Eye (tissue), 1 donor: ENCODE measurements at regions not wholly inside any gene's neighbourhood (a gene's known extent, or its start where the extent isn't known, plus 50 kb on each side); places are given as distances from the start of the nearest gene placed in this dataset.
A peak's percentile ranks its signal among the peaks of the same experiment; 100 is the strongest.
"Not testable (repeated sequence)": the region's sequence is repeated elsewhere in the genome, so short reads cannot be mapped to it uniquely, and the experiment has no call there.

Experiments
- DNase-seq: peaks from one replicate; pipeline ENCODE4 v3.0.0-alpha.2; 2015

DNA sequence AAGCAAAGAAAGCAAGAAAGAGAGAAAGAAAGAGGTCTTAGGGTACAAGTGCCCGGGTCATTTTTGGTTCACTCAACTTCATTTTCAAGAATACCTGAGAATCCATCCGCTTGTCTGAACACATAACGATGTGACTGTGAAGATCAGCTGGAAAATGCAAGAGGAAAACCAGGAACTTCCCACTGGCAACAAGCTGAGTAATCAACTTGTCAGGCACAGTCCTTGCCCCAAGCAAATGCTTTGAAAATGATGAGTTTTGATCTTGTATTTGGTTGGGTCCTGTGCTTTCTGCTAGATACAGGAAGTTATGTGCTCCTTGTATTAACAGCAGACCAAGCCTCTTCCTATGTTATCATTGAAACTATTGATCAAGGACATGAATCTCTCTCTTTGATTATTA lies 239.1 kb downstream of the ASMT start:
- DNase-seq = peak; percentile 20

DNA sequence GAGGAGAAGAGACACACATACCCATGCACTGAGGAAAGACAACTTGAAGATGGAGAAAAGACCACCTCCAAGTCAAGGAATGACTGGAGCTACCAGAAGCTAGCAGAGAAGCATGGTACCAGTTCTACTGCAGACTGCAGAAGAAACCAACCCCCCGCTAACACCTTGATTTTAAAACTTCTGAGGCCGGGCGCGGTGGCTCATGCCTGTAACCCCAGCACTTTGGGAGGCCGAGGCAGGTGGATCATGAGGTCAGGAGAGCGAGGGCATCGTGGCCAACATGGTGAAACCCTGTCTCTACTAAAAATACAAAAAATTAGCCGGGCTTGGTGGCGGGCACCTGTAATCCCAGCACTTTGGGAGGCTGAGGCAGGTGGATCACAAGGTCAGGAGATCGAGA lies 240.0 kb downstream of the ASMT start:
- not testable (repeated sequence) for DNase-seq

DNA sequence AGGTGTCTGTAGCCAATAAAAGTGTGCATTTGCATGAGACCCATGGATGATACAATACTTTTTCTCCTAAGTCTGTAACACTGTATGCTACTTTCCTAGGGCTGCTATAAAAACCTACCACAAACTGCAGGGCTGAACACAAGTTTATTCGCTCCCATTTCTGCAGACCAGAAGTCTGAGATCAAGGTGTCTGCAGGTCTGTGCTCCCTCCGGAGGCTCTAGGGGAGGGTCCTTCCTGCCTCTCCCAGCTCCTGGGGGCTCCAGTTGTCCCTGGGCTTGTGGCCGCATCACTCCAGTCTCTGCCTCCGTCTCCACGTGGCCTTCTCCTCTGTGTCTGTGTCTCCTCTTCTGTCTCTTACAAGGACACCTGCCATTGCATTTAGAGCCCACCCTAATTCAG lies 244.4 kb downstream of the ASMT start:
- not testable (repeated sequence) for DNase-seq

DNA sequence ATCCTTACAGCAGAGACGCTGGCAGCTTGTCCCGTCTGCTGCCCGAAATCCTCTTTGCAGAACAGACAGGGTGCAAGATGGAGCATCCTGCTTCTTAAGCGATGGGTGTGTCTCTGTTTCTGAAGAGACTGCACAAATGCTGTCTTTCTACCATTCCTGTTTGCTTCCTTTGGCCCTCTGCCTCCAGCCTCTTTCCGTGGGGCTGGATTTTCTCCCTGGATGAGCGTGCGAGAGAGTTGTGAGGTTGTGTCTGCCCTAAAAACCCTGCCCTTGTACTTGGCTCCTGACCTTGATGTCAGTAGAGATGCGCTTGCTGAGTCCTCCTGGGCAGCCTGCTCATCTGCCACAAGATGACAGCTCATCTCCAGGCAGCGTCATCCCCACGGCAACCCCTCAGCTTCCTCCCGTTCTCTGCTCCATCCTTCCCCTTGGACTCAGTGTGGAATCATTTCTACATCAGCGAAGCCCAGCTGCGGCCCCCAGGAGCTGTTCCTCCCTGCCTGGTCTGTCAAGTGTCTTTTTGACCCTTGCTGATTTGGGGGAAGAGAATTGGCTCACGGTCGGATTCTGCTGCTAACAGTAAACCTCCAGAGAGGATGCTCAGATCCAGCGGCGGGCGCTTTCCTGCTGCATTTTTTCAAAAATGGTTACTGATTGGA lies 246.2 kb downstream of the ASMT start:
- peak; percentile 81 for DNase-seq

DNA sequence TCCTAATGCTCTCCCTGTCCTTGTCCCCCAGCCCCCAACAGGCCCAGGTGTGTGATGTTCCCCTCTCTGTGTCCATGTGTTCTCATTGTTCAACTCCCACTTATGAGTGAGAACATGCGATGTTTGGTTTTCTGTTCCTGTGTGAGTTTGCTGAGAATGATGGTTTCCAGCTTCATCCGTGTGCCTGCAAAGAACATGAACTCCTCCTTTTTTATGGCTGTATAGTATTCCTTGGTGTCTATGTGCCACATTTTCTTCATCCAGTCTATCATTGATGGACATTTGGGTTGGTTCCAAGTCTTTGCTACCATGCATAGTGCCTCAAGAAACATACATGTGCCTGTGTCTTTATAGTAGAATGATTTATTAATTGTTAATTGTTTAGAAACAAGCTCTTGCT lies 249.1 kb downstream of the ASMT start:
- DNase-seq = not testable (repeated sequence)

DNA sequence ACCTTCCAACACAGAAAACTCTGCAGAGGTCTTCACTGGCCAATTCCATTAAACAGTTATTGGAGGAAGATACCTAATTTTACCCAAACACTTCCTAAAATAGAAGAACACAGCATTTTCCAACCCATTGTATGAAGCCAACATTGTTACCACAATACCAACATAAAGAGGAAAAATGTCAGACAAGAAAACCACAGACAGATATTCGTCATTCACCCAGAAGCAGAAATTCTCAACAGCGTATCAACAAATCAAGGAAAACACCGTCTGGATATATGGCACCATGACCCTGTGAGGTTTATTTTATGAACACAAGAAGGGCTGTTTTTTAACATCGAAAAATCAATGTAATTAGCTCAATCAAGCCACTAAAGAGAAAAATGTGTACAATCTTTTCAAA lies 255.6 kb downstream of the ASMT start:
- DNase-seq = no peak

DNA sequence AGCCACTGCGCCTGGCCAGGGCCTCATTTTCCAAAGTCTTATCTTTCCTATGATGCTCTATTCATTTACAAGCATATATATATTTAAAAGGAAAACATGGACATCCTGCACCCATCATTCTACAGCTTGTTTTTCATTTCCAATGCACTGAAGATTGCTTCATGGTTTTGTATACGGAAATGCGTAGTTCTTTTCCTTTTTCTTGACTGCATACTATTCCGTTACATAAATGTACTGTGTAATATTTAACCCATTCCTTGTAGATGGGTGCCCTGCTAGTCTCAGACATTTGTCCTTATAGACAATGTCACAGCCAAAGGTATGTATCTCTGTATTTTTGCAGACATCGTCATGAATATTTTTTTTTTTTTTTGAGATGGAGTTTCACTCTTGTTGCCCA lies 257.0 kb downstream of the ASMT start:
- no peak for DNase-seq

DNA sequence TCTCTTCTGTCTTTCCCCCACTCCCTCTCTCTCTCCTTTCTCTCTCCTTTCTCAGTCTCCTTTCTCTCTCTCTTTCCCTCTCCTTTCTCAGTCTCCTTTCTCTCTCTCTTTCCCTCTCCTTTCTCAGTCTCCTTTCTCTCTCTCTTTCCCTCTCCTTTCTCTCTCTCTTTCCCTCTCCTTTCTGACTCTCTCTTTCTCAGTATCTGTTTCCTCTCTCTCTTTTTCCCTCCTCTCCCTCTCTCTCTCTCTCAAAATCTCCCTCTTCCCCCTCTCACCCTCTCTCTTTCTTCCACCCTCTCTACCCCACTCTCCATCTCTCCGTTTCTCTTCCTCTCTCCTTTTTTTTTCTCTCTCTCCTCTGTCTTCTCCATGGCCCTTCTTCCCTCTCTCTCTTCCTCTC lies 258.8 kb downstream of the ASMT start:
- DNase-seq = no peak

DNA sequence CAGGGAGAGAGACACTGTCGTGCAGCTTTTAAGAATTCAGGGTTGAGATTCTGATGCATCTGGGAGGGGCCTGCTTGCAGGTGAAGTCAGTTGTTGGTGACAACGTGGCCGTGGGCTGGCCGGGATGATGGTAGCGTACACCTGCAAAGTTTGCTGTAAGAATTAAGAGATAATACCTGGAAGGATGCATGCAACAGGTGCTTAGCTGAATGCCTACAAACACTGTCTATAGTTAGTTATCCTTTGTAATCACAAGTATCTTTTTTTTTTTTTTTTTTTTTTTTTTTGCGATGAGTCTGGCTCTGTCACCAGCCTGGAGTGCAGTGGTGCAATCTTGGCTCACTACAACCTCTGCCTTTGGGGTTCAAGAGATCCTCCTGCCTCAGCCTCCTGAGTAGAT lies 259.6 kb downstream of the ASMT start:
- no peak for DNase-seq

DNA sequence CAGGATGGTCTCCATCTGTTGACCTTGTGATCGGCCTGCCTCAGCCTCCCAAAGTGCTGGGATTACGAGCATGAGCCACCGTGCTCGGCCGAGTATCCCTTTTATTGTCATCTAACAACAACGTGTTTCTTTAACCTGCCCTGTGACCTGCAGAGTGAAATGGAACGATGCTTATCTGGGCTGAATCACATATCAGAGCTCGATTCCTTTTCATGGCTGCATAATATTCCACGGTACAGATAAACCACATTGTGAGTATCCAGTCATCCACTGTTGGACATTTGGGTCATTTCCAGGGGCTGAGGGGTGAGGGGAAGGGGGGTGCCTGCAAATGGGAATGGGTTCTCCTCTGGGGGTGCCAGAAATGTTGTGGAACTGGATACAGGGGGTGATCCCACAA lies 260.0 kb downstream of the ASMT start:
- no peak for DNase-seq

DNA sequence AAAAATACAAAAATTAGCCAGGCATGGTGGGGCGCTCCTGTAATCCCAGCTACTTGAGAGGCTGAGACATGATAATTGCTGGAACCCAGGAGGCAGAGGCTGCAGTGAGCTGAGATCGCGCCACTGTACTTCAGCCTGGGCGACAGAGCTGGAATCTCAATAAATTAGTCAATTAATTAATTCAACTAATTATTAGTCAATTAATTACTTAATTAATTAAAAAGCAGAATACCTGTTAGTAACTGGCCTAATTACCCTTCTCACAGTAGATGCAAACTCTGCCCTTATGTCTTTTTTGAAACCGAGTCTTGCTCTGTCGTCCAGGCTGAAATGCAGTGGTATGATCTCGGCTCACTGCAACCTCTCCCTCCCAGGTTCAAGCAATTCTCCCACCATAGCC lies 261.2 kb downstream of the ASMT start:
- no peak for DNase-seq

DNA sequence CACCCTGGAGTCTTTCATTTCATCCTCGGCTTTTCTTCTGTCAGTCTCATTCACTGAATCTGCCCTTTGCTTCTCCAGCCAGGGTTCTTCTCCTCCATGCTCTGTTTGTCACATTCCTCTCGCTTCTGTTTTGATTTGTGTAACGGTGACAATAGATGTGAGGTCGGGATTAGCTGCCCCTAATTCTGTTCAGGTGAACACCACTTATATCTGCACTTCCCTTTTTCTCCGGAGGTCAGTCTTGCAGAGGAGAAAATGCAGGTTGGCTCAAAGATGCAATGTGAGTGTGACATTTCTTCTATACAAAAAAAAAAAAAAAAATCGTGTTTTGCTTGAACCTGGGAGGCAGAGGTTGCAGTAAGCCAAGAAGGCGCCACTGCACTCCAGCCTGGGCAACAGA lies 262.9 kb downstream of the ASMT start:
- no peak for DNase-seq

DNA sequence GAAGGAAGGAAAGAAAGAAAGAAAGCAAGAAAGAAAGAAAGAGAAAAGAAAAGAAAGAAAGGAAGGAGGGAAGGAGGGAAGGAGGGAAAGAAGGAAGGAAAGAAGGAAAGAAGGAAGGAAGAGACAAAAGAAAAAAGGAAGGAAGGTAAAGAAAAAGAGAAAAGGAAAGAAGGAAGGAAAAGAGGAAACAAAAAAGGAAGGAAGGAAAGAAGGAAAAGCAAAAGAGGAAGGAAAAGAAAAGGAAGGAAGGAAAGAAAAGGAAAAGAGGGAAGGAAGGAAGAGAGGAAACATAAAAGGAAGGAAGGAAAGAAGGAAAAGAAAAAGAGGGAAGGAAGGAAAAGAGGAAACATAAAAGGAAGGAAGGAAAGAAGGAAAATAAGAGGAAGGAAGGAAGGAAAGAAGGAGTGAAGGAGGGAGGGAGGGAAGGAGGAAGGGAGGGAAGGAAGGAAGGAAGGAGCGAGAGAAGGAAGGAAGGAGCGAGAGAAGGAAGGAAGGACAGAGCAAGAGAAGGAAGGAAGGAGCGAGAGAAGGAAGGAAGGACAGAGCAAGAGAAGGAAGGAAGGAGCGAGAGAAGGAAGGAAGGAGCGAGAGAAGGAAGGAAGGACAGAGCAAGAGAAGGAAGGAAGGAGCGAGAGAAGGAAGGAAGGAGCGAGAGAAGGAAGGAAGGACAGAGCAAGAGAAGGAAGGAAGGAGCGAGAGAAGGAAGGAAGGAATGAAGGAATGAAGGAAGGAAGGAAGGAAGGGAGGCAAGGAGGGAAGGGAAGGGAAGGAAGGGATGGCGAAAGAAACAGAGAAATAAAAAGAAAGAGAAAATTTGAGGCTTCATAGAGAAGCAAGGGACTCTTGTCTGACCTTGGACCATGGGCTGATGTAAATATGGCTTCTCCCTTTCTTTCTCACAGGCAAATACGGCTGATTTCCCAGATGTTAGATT lies 266.3 kb downstream of the ASMT start:
- DNase-seq = not testable (repeated sequence)

DNA sequence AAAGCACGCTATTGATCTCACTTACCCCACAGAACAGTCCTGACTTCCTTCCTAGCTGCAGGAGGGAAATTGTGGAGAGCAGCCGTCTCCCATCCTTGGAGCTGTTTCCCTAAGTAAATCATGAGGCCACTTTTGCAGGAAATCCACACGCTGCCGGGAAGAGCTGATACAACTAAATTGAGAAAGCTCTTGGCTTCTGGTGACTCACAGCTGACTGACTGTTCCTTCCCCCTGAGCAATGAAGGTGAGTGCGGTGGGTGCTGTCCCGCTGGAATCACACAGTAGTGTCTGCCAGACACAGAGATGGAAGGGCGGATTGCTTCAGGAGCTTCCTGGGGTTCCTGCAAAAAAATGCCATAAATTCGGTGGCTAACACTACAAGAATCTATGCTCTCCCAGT lies 268.9 kb downstream of the ASMT start:
- no peak for DNase-seq

DNA sequence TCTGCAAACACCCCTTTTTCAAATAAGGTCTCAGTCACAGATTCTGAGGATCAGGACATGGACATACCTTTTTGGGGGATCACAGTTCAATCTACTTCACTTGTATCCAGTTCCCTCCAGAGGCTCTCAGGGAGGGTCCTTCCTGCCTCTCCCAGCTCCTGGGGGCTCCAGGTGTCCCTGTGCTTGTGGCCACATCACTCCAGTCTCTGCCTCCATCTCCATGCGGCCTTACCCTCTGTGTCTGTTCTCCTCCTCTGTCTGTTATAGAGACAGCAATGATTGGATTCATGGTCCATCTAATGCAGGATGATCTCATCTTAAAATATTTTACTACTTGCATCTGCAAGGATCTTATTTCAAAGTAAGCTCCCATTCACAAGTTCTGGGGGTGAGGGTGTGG lies 269.6 kb downstream of the ASMT start:
- DNase-seq = no peak

DNA sequence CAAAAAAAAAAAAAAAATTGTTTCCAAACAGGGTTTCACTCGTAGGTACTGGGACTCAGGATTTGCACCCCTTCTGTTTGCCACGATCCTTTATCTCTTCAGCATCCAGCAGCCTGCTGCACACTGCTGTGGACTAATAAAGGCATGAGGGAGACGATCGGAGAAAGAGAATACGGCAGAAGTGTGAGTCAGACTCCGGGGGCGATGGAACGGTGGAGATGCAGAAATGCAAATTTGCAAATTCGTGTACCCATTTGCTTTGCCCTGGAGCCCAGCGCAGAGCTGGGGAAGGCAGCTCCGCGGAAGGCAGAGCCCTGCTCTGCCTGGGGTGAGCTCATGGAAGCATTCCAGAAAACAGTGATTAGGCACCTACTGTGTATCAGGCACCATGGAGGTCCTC lies 270.3 kb downstream of the ASMT start:
- DNase-seq = no peak

DNA sequence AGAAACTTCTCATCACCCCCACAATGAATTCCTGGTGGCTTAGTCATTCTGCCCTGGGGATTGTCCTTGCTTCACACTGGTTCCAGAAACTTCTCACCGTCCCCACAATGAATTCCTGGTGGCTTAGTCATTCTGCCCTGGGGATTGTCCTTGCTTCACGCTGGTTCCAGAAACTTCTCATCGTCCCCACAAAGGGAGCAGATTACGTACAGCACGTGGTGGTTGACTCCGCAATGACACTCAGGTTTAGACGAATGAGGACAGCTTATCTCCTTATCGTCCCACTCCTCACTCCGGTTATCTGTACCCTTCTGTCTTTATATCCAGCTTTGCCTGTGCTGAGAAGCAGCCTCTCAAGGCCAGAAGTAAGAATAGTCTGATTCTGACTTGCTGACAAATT lies 273.4 kb downstream of the ASMT start:
- DNase-seq = not testable (repeated sequence)

DNA sequence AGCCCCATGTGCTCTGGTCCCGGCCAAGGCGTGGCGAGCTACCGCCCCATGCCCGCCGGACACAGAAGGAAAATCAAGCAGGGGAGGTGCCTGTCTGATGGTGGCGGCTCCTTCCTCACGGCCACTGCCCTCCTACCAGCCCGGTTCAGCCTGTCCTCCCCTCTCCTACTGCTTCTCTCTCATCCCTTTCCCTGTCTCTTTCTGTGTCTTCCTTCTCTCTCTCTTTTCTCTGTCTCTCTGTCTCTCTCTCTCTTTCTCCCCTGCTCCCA lies 279.1 kb downstream of the ASMT start:
- no peak for DNase-seq

DNA sequence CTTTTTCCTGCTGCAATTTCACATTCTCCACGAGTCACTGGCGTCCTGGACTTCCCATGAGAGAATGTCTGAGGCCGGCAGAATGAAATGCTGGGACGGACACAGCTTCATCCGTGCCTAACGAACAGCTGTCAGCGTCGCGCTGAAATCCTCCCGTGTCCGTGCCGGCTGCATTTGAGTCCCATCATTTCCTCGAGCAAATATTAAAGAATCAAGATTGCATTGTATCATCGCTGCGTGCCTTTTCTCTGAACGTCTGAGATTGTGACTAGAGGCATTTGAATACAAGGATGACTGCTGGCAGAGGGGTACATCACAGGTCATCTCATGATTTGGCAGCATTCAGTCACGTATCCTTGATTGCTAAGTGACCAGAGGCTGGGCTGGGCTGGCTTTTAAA lies 279.9 kb downstream of the ASMT start:
- peak; percentile 51 for DNase-seq

DNA sequence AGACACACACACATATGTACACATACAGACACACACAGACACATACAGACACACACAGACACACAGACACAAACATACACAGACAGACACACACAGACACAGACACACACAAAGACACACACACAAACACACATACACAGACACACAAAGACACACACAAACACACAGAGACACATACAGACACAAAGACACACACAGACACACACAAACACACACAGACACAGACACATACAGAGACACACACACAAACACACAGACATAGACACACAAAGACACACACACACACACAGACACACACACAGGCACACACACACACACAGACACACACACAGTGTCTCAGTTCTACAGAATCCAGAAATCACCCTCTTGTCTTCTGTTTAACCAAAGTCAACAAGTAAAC lies 280.7 kb downstream of the ASMT start:
- DNase-seq = no peak

DNA sequence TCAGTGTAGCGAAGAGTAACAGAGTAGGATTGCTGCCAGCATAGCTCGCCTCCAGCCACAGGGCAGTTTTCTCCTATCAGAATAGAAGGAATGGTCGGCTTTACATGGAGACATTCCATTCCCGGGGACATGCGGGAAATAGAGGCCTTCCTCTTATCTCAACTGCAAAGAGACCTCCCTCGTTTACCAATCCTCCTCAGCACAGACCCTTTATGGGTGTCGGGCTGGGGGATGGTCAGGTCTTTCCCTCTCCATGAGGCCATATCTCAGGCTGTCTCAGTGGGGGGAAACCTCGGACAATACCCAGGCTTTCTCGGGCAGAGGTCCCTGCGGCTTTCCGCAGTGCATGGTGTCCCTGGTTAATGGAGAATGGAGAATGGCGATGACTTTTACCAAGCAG lies 285.0 kb downstream of the ASMT start:
- no peak for DNase-seq

DNA sequence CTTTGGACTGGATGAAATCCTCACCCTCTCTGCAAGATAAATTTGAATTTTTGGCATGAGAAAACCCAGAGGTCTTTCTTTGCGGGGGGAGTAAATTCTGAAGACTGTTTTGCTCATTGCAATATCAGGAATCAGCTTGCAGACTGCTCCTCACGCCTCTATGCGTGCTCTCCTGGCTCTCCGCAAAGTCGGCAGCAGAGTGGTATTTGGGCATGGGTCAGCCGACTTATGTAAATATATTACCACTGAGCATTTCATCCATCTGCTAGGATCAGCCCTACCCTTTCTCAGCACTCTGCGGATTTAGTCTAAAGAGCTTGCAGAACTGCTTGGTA lies 288.0 kb downstream of the ASMT start:
- DNase-seq = no peak

DNA sequence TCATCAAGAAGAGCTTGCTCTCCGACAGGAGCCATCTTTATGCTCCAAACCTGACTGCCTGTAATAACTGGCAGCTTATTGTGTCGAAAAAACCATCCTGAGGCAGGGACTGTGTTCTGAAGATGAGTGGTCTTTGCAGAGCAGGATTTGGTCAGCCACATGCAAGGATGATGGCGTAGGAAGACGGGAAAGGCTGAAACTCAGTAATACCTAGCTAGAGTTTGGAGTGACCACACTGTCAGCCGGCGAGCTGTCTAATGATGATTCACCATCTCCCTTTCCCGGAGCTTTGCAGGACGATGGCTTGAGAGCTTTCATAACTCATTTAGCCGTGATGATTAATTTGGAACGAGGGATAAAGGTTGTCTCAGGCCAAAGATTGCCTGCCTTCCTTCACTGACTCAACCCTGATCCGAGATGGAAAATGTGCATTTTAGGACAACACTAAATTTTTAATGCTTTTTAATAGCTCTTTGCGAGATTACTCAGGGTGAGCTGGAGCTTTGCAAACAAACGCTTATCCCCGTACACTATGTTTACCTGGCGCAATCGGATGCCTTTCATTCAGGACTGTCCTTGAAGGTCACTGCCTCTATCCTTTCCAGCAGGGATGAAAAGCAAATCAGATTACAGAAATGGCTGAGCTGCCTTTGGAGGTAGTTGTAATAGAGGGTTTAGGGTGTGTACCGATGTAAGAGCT lies 288.5 kb downstream of the ASMT start:
- DNase-seq = no peak

DNA sequence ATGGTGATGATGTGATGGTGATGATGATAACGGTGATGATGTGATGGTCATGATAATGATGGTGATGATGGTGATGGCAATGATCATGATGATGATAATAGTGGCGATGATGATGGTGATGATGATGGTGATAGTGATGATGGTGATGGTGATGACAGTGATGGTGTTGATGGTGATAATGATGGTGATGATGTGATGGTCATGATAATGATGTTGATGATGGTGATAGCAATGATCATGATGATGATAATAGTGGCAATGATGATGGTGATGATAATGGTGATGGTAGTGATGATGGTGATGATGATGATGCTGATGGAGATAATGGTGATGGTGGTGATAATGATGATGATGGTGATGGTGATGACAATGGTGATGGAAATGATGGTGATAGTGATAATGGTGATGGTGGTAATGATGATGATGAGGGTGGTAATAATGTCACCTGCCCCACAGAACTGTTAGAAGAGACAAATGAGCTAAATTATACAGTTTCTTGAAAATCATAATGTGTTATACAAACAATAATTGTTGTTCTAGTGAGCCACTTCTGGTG lies 289.9 kb downstream of the ASMT start:
- DNase-seq = no peak
